Upper lobe of left lung (tissue), 4 donors: ENCODE measurements at regions not wholly inside any gene's neighbourhood (a gene's known extent, or its start where the extent isn't known, plus 50 kb on each side); places are given as distances from the start of the nearest gene placed in this dataset.

ENCODE experiments used
- EP300 ChIP-seq, 4 donors: sonication (generic); formaldehyde crosslinking; IDR thresholded peaks; one replicate each; pipeline ENCODE4 v1.5.1; 2017; ENCODE audit warnings: antibody characterized with exemption in 4 of 4, control low read depth in 2 of 4
- POLR2A ChIP-seq, 4 donors: fragments of 450-650 bp; IDR thresholded peaks; one replicate each; pipeline ENCODE4 v1.5.1; 2016 to 2017; ENCODE audit warnings: antibody characterized with exemption in 4 of 4, mild to moderate bottlenecking in 2 of 4
- TF ChIP-seq, protein P1 (sequence below), 6 experiments: fragments of 450-650 bp in 4 of 6; fragments of 200-600 bp in 2 of 6; sonication (generic) in 2 of 6; IDR thresholded peaks; one replicate each; pipeline ENCODE4 v1.5.1; 2016 to 2019; ENCODE audit warnings: antibody characterized with exemption in 6 of 6

DNA sequence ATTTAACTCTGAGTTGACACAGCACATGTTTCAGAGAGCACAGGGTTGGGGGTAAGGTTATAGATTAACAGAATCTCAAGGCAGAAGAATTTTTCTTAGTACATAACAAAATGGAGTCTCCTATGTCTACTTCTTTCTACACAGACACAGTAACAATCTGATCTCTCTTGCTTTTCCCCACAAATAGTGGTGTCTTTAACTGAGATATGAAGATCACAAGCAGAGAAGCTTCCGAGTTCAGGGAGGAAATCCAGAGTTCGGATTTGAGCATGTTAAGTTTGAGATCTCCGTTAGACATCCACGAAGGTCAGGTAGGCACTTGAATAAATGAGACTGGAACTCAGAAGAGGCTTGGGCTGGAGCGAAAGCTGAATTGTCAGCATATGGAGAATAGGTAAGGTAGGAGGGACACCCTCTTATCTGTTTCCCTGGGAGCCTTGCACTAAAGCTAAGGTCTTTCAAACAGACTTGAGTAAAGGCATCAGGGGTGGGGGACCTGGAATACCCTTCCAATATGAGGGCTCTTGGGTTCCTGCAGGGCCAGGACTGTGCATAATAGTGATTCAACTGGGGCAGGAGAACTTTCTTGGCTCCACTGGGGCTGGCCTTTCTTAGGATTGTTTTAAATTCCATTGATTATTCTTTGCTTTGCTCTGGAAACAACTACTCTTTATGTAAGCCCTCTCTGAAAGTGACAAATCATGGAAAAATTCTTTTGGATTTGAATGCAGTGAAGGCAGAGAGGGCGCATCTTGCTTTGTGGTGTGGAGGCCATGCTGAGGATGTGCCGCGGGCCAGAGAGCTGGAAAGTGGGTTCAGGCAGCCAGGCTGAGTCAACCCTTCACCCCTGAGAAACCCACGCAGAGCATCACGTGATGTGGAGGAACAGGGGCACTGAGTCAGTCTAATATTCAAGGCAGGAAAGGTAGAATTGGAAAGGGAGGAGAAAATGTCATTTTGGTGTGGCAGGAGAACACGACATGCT is 62.7 kb upstream of the AMPD3 start:
- TF ChIP-seq, protein P1, sequence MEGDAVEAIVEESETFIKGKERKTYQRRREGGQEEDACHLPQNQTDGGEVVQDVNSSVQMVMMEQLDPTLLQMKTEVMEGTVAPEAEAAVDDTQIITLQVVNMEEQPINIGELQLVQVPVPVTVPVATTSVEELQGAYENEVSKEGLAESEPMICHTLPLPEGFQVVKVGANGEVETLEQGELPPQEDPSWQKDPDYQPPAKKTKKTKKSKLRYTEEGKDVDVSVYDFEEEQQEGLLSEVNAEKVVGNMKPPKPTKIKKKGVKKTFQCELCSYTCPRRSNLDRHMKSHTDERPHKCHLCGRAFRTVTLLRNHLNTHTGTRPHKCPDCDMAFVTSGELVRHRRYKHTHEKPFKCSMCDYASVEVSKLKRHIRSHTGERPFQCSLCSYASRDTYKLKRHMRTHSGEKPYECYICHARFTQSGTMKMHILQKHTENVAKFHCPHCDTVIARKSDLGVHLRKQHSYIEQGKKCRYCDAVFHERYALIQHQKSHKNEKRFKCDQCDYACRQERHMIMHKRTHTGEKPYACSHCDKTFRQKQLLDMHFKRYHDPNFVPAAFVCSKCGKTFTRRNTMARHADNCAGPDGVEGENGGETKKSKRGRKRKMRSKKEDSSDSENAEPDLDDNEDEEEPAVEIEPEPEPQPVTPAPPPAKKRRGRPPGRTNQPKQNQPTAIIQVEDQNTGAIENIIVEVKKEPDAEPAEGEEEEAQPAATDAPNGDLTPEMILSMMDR (IDR thresholded peaks at IDR 0.05), result no peak
- TF ChIP-seq EP300 (IDR thresholded peaks at IDR 0.05) (no peak), POLR2A (IDR thresholded peaks at IDR 0.05) (no peak)
